ENCODE measurements at regions not wholly inside any gene's neighbourhood (a gene's known extent, or its start where the extent isn't known, plus 50 kb on each side); places are given as distances from the start of the nearest gene placed in this dataset.
A peak's percentile ranks its signal among the peaks of the same experiment; 100 is the strongest.
"Not testable (repeated sequence)": the region's sequence is repeated elsewhere in the genome, so short reads cannot be mapped to it uniquely, and the experiment has no call there.

GRCh38 chr2:175755169-175755568 is 246.9 kb downstream of the LNPK start:
- no peak for DNase-seq

- no peak for DNase-seq
Measured at GRCh38 chr2:175750195-175750594, 251.9 kb downstream of the LNPK start.

- DNase-seq: no peak
Measured at GRCh38 chr2:175745911-175746310, 256.2 kb downstream of the LNPK start.

- no peak for DNase-seq
Measured at GRCh38 chr2:175744000-175744399, 258.1 kb downstream of the LNPK start.

DNA sequence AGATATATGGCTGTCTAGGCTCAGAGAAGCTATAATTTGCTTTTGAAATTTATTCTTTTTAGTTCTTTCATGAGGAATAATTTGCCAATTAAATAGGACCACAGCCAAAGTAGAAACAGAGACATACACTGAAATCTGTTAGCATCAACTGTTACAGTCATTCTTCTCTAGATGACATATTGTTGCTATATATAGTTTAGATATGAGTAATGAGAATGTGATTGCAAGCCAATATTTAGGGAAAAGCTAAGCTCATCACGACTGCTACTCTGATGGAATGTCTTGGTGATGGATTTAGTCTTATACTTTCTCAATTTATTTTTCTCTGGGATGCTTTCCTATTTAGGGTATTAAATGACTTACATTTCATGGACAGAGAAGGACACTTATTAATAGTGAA is 259.1 kb downstream of the LNPK start:
- no peak for DNase-seq

DNA sequence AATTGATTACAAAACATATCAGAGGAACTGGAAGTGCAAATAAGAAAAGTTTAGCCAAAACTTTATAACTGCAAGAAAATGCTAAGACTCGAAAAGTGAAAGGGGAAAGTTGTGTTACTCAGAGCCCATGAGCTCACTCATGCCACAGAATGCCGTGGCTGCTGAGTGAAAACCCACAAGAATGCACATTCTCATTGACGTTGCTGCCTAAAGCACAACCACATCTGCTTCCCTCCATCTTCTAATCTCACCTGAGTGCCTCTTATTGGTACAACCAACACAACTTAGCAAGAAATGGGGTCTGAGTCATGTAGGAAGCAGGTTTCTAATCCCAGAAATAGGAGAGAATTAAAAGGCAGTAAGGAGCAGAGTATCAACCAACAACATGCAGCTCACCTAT is 259.7 kb downstream of the LNPK start:
- no peak for DNase-seq

GRCh38 chr2:175741164-175741563 is 260.9 kb downstream of the LNPK start:
- no peak for DNase-seq

- no peak for DNase-seq
Measured at GRCh38 chr2:175737722-175738361, 264.2 kb downstream of the LNPK start.

DNA sequence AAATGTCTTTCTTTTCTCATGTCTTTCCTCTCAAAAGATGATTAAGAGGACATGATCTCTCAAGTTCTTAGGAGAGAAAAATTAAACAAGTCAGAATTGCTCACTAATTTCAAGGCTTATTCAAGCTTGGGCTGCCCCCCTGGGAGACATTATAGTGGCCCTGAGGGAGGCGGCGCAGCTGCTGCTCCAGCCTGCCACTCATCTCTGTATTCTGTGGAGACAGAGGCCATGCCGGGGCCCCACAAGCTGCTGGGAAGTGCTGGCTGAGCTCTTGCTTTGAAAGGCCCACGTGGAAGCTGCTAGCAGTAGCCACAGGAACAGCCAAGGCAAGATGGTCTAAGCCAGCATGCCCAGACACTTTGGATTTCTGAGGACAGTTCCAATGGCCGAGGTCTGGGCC is 267.4 kb downstream of the LNPK start:
- no peak for DNase-seq

- no peak for DNase-seq
Measured at GRCh38 chr2:175732531-175732930, 269.5 kb downstream of the LNPK start.

GRCh38 chr2:175730050-175730449 is 272.0 kb downstream of the LNPK start:
- no peak for DNase-seq

DNA sequence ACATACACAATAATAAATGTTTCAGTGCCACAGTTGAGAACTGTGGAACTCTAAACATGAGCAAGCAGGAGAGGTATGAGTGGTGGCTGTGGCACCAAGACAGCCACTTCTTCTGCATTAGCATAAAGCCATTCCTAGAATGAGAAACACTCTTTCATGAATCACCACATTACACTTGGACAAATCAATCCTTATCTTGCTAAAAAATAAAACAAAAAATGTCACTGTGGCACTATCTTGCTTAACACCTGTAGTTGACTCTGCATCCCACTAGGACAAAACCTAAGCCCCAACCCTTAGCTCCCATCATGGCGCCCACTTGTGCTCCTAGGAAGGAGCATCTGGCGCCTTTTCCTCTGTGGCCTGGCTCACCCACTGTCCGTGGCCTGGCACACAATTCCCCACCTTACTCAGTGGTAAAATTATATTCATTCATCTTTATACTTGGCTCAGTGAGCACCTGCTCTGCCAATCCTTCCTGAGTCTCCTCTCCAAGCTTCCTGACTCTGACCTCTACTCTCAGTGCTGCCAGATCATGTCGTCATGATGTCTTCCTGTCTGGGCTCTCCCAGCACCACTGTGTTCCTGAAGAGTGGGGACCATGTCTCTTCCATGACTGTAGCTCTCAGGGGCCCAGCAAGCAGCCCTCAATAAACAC is 272.9 kb downstream of the LNPK start:
- DNase-seq: no peak

DNA sequence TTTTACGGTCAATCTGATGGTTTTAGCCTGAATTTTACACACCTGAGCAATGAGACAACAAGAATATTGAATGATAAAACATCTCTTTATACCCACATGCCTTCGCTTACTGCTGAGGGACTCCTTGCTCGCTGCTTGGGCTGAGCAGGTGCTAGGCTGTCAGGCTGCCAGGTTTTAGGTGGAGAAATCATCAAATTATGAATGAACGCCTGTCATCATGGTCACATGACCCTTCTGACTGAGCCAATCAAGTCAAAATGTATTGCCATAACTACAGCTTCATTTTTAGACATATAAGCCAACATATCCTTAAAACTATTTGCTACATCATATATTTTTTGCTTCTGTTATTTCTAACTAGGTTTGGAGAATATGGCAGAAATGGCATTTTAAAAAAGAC is 274.0 kb downstream of the LNPK start:
- DNase-seq: no peak

- DNase-seq: no peak
Measured at GRCh38 chr2:175726223-175726622, 275.8 kb downstream of the LNPK start.

- no peak for DNase-seq
Measured at GRCh38 chr2:175709248-175709647, 292.8 kb downstream of the LNPK start.

- no peak for DNase-seq
Measured at GRCh38 chr2:175707322-175707721, 294.7 kb downstream of the LNPK start.

- DNase-seq: not testable (repeated sequence)
Measured at GRCh38 chr2:175704568-175704967, 297.5 kb downstream of the LNPK start.

DNA sequence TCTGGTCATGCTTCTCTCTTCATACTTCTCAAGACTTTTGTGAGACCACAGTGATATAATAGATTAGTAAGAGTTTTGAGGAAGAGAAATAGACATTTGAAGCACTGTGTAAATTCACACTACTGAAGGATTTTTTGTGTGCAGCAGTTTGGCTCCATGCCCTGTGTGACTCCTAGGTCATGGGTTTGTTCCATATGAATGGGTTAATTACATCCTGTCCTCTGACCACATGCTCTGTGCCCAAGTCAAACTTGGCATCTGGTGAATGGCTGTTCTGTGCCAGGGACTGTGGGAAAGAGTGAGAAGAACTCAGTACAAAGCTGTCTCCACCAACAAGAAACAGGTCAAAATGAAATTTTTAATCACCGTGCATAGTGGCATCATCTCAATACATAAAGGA is 304.0 kb downstream of the LNPK start:
- no peak for DNase-seq

- peak; percentile 45 for DNase-seq
Measured at GRCh38 chr2:175690113-175690837, 311.8 kb downstream of the LNPK start.

DNA sequence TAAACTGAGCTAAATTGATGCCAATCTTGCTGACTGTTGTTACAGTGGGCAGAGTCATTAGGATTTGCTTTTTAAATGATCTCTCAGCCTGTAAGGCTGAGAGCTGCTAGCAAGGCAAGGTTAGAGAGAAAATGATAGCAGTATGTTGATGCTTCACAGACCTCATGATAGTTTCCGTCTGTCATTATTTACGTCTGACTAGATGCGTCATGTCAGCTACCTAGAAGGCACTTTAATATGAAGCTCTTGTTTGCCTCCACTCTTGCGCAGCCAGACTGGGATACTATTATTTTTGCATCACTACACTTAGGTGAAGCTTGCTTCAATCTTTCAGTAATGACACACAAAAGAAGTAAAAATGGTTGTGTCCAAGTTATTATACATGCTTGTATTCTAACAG is 313.8 kb downstream of the LNPK start:
- DNase-seq: no peak

GRCh38 chr2:175687465-175687864 is 314.6 kb downstream of the LNPK start:
- DNase-seq: no peak

DNA sequence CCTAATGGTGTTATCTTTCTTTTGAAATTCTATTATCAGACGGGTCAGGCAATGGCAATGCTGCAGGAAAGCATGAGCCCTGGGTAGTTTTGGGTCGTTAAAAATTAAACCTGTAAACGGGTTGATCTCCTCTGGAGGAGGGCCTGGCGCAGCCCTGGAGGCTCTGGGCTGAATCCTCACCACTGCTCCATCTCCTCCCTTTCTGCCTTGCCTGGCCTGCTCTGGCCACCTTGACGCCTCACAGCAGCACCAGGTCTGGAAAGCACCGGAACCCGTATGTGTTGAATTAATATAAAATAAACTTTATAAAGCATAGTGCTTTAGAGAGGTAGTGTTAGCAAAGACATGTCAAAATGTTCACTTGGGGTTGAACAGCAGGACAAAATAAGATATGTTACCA is 316.1 kb downstream of the LNPK start:
- no peak for DNase-seq

DNA sequence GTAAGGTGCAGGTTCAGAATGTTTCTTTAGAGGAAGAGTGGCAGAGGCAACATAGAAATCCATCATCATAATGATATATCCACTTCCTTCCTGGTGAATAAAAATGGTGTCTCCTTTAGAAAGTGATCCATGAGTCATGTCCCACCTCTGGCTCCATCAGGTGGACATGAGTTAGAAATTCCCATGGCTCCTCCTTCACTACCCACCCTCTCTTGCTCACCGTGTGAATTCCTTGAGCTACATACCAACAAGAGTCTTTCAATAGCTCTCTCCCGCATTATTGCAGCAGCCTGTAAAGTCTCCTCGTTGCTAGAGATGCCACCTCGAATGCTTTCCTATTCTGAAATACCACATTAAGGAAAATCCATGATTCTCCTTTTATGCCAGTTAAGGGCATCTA is 317.6 kb downstream of the LNPK start:
- DNase-seq: no peak

DNA sequence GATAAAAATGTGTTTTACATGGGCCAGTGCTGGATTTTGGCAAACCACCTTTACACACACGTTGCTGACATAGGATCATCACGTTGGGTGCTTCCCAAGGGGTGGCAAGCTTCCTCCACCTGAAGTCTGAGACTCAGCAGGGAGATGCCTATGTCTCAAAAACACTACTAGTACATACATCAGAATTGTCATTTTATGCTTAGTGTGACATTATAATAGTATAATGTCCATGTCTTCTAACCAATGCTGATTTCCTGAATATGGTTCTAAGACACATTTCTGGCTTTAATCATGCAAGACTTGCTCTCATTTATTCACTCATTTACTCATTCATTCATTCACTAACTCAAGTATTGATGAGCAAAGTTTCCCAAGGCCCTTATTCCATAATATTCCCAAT is 322.3 kb downstream of the LNPK start:
- no peak for DNase-seq
